ENCODE measurements at regions not wholly inside any gene's neighbourhood (a gene's known extent, or its start where the extent isn't known, plus 50 kb on each side); places are given as distances from the start of the nearest gene placed in this dataset.

DNA sequence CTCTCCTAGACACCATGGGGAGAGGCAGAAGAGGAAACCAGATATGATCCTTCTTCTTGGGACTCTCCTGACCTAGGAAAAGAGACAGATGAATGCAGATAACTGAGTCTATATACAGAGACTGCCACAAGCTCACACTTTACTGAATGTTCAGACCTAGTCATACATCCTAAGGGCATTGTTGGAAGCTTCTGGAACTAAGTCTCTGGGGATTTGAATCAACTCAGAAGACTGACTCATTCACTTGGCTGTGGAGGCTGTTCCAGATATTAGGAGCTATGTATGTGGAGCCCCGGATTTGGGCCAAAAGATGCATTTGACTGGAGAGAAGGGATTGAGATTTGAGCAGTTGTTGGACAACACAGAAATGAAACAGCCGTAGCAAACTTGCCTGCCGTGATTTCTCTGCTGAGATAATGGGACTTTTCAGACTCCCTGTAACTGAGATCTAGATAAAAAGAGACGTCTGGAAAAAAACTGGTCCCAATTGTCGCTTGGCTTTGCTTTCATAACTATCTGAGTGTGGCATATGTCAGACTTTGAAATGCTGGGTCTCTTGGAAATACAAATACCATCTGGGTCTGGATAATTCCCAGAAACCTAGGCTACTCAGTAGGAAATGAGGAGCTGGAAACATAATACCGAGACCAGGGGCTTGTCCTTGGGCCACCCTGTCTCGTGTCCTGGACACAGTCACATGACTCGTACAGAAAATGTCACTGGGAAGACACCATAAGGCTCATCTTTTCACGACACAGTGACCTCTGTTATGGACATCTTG is 396.8 kb downstream of the NUAK1 start:
- H3K4me1 Mint-ChIP-seq, result no peaks in the 10 kb centered on the region
- no peaks in the 10 kb centered on the region for H3K27me3 Mint-ChIP-seq
- CTCF ChIA-PET, result no interaction called here
- H3K36me3 Mint-ChIP-seq (ENCODE audit: low read depth), result no peaks in the 10 kb centered on the region
- no peak overlapping the region for H3K27ac Mint-ChIP-seq
- H3K9me3 Mint-ChIP-seq, result no peaks in the 10 kb centered on the region
- POLR2A ChIA-PET, result no interaction called here
- no peak for DNase-seq
- H3K4me3 Mint-ChIP-seq, result no peak overlapping the region

GRCh38 chr12:105742567-105742874 is 396.2 kb downstream of the NUAK1 start:
- H3K27me3 Mint-ChIP-seq, result no peaks in the 10 kb centered on the region
- POLR2A ChIA-PET, result no interaction called here

DNA sequence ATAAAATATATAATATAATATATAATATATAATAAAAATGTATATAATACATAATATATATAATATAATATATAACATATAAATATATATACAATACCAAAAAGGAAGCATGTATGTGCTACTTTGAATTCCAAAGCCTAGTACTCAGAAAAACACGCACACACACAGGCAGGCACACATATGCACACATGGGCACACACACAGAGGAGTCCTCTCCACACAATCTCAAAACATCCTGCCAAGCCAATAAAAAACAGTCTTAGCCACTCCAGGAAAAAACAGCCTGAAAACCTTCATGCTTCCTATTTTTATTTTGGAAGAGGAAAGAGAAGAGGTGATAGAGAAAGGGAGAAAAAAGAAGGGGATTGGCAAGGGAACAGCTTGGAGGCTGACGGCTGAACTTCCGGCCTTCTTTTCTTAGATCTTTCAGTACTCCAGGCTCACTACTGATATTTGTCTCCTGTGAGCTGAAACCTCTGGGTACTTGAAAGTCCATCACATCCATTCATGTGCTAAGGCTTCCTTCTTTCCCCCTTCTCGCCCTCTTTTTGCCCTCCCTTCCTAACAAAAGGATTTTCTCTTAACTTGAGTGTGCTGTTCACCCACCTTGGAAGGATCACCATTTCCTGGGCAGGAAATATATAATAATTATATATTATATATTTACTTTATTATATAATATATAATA is 394.2 kb downstream of the NUAK1 start:
- DNase-seq, result no peak
- ChIA-PET CTCF (no interaction called here), POLR2A (no interaction called here)
- no peaks in the 10 kb centered on the region for H3K9me3 Mint-ChIP-seq
- no peaks in the 10 kb centered on the region for H3K4me1 Mint-ChIP-seq
- no peaks in the 10 kb centered on the region for H3K27me3 Mint-ChIP-seq
- no peaks in the 10 kb centered on the region for H3K36me3 Mint-ChIP-seq (ENCODE audit: low read depth)
- no peak overlapping the region for H3K4me3 Mint-ChIP-seq
- no peak overlapping the region for H3K27ac Mint-ChIP-seq

More at GRCh38 chr12:105742567-105742874, 396.2 kb downstream of the NUAK1 start:
- Mint-ChIP-seq H3K9me3 (no peaks in the 10 kb centered on the region), H3K36me3 (ENCODE audit: low read depth) (no peaks in the 10 kb centered on the region), H3K4me1 (no peaks in the 10 kb centered on the region), H3K4me3 (no peak overlapping the region), H3K27ac (no peak overlapping the region)
- DNase-seq, result no peak
- CTCF ChIA-PET, result no interaction called here

DNA sequence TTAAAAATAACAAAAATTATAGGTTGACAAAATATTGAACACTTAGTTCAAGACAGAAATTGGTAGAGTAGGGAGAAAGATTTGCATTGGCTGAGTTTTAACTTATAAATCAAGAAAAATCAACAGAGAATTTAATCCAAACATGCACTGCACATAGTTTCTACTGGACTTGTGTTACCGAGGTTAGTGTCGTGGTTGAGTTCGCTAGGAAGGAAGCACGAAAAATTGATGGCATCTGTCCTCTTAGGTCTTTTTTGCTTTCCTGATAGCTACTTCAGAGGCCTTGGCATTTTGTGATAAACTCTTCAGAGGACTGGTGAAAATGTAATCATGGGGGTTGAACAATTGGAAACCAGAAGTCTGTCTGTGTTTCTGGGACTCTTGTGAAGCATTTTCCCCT is 392.9 kb downstream of the NUAK1 start:
- Mint-ChIP-seq H3K9me3 (no peaks in the 10 kb centered on the region), H3K27ac (no peak overlapping the region), H3K4me1 (no peaks in the 10 kb centered on the region), H3K27me3 (no peaks in the 10 kb centered on the region), H3K36me3 (ENCODE audit: low read depth) (no peaks in the 10 kb centered on the region), H3K4me3 (no peak overlapping the region)
- CTCF ChIA-PET, result no interaction called here
- no peak for DNase-seq
- POLR2A ChIA-PET, result no interaction called here

DNA sequence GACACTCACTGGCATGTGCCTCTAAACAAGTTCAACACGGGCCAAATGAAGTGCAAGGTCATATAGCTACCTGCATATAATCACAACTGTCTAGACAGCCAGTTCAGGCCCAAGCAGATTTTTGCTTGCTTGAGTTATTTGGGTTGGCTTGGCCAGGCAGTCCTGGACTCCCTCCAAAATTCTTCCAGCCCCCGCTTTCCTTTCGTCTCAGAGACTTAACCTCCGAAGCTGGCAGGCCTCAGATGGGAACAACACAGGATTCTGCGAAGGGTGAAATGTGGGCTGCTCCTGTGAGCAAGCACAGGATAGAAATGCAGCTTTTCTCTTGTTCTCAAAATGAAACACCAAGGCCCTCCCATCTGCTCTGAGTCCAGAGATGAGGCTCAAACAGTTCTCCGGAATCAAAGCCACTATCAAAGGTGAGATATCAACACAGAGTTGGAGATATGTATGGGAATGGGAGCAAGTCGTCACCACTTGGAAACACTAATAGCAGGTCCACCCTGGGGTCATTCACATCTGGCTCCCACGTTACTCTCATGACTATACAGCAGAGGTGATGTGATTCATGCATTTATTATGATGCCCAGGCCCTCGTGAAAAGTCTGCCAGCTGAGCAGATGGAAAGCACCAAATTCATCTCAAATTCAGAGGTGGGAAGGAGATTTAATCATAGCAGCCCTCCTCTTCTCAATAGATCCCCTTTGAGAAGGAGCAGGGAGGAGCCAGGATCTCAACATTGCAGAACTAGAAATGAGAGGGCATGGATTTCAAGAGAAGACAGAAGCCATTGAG is 389.8 kb downstream of the NUAK1 start:
- H3K36me3 Mint-ChIP-seq (ENCODE audit: low read depth), result no peaks in the 10 kb centered on the region
- H3K4me1 Mint-ChIP-seq, result no peaks in the 10 kb centered on the region
- no peaks in the 10 kb centered on the region for H3K27me3 Mint-ChIP-seq
- H3K27ac Mint-ChIP-seq, result no peak overlapping the region
- H3K9me3 Mint-ChIP-seq, result no peaks in the 10 kb centered on the region
- no peak for DNase-seq
- CTCF ChIA-PET, result no interaction called here
- POLR2A ChIA-PET, result no interaction called here
- H3K4me3 Mint-ChIP-seq, result no peak overlapping the region

- ChIA-PET POLR2A (no interaction called here), CTCF (no interaction called here)
- Mint-ChIP-seq H3K27me3 (no peaks in the 10 kb centered on the region), H3K36me3 (ENCODE audit: low read depth) (no peaks in the 10 kb centered on the region), H3K4me1 (no peaks in the 10 kb centered on the region), H3K9me3 (no peaks in the 10 kb centered on the region), H3K27ac (no peak overlapping the region), H3K4me3 (no peak overlapping the region)
- DNase-seq, result no peak
Observed at GRCh38 chr12:105750096-105750495, 388.7 kb downstream of the NUAK1 start.

- Mint-ChIP-seq H3K27me3 (no peaks in the 10 kb centered on the region), H3K9me3 (no peaks in the 10 kb centered on the region), H3K4me3 (no peak overlapping the region), H3K36me3 (ENCODE audit: low read depth) (no peaks in the 10 kb centered on the region), H3K27ac (no peak overlapping the region), H3K4me1 (no peaks in the 10 kb centered on the region)
- POLR2A ChIA-PET, result no interaction called here
- CTCF ChIA-PET, result interaction anchor here (0.8 kb wide), 1 partner anchor 48 kb away, joined by 3 read pairs; no protein-coding TSS in a partner anchor
- DNase-seq, result no peak
Observed at GRCh38 chr12:105754313-105754712, 384.4 kb downstream of the NUAK1 start.

- ChIA-PET CTCF (no interaction called here), POLR2A (no interaction called here)
- H3K36me3 Mint-ChIP-seq (ENCODE audit: low read depth), result no peaks in the 10 kb centered on the region
- no peaks in the 10 kb centered on the region for H3K27me3 Mint-ChIP-seq
- H3K4me1 Mint-ChIP-seq, result no peaks in the 10 kb centered on the region
- no peak overlapping the region for H3K27ac Mint-ChIP-seq
- no peak for DNase-seq
- H3K9me3 Mint-ChIP-seq, result no peaks in the 10 kb centered on the region
- no peak overlapping the region for H3K4me3 Mint-ChIP-seq
Observed at GRCh38 chr12:105756961-105757360, 381.8 kb downstream of the NUAK1 start.

- no peak overlapping the region for H3K27ac Mint-ChIP-seq
- ChIA-PET CTCF (no interaction called here), POLR2A (no interaction called here)
- H3K9me3 Mint-ChIP-seq, result no peaks in the 10 kb centered on the region
- H3K4me1 Mint-ChIP-seq, result no peaks in the 10 kb centered on the region
- H3K27me3 Mint-ChIP-seq, result no peaks in the 10 kb centered on the region
- no peaks in the 10 kb centered on the region for H3K36me3 Mint-ChIP-seq (ENCODE audit: low read depth)
- no peak overlapping the region for H3K4me3 Mint-ChIP-seq
- no peak for DNase-seq
Observed at GRCh38 chr12:105759149-105759548, 379.6 kb downstream of the NUAK1 start.

- Mint-ChIP-seq H3K27ac (no peak overlapping the region), H3K9me3 (no peaks in the 10 kb centered on the region), H3K4me1 (no peaks in the 10 kb centered on the region), H3K36me3 (ENCODE audit: low read depth) (no peaks in the 10 kb centered on the region), H3K4me3 (no peak overlapping the region), H3K27me3 (no peaks in the 10 kb centered on the region)
- CTCF ChIA-PET, result no interaction called here
- POLR2A ChIA-PET, result no interaction called here
- no peak for DNase-seq
Observed at GRCh38 chr12:105761075-105761474, 377.7 kb downstream of the NUAK1 start.

- Mint-ChIP-seq H3K27ac (no peak overlapping the region), H3K4me3 (no peak overlapping the region), H3K36me3 (ENCODE audit: low read depth) (no peaks in the 10 kb centered on the region), H3K9me3 (no peaks in the 10 kb centered on the region), H3K27me3 (no peaks in the 10 kb centered on the region), H3K4me1 (no peaks in the 10 kb centered on the region)
- CTCF ChIA-PET, result no interaction called here
- DNase-seq, result no peak
- POLR2A ChIA-PET, result no interaction called here
Observed at GRCh38 chr12:105764216-105764835, 374.4 kb downstream of the NUAK1 start.

DNA sequence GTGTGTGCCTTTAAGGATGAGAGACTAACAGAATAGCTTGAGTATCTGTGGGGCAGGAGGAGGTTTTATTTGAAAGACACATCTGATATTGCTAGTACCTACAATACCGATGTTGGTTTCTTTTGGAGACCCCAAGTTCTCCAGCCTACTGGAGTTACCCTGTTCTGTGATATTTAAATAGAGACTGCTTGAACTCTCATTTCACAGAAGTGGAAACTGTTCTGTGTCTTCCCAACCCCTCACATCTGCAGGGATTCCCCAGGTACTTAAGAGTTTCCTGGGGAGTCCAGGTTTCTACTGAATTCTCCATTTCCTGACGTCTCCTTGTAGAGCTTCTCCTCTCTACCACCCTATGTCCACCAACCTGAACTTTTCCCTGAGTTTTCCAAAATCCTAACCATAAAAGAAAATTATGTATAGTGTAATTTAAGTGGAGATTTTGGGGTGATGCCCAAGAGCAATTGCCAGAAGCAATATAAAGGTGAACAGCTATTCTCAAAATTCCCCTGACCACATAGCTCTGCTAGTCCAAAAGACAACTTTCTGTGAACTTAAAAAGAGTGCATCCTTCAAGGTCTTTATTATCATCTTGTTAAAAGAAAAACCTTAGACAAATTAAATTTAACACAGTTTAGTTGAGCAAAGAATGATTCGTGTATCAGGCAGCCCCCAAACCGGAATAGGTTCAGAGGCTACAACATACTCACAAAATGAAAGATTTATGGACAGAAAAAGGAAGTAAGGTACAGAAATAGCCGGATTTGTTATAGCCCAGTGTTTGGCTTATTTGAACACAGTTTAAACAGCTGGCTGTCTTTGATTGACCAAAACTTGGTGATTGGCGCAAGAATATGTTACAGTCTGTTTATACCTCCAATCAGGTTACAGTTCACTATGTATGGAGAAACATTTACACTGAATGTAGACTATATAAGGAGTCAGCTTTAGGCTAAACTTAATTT is 373.4 kb downstream of the NUAK1 start:
- no peaks in the 10 kb centered on the region for H3K4me1 Mint-ChIP-seq
- H3K4me3 Mint-ChIP-seq, result no peak overlapping the region
- no peak overlapping the region for H3K27ac Mint-ChIP-seq
- no peak for DNase-seq
- no peaks in the 10 kb centered on the region for H3K9me3 Mint-ChIP-seq
- H3K36me3 Mint-ChIP-seq (ENCODE audit: low read depth), result no peaks in the 10 kb centered on the region
- ChIA-PET CTCF (no interaction called here), POLR2A (no interaction called here)
- no peaks in the 10 kb centered on the region for H3K27me3 Mint-ChIP-seq

- Mint-ChIP-seq H3K9me3 (no peaks in the 10 kb centered on the region), H3K36me3 (ENCODE audit: low read depth) (no peaks in the 10 kb centered on the region), H3K27me3 (no peaks in the 10 kb centered on the region), H3K27ac (no peak overlapping the region), H3K4me3 (no peak overlapping the region), H3K4me1 (no peaks in the 10 kb centered on the region)
- no peak for DNase-seq
- ChIA-PET POLR2A (no interaction called here), CTCF (no interaction called here)
Observed at GRCh38 chr12:105766029-105766428, 372.7 kb downstream of the NUAK1 start.
